HepG2 (cell line): ENCODE measurements at regions not wholly inside any gene's neighbourhood (a gene's known extent, or its start where the extent isn't known, plus 50 kb on each side); places are given as distances from the start of the nearest gene placed in this dataset.

ENCODE experiments used
- ATAC-seq: fragments of 200-7000 bp; cut with Tn5 transposase; 3 replicates; pipeline ENCODE4 v1.9.1; 2020; ENCODE audit warnings: mild to moderate bottlenecking, moderate library complexity
- BruUV-seq: library from RNA; stranded (reverse); fragments of 400-500 nt; replicated peaks from 2 replicates; lab custom pipeline; 2021; lab: Mats Ljungman, UMichigan
- CTCF ChIA-PET: fragments of 300-600 bp; formaldehyde crosslinking; extraction: SDS; loops from one replicate; lab custom pipeline; 2021; ENCODE audit warnings: low total read pairs, inconsistent platforms, low intra/inter-chr PET ratio; lab: Yijun Ruan, JAX
- POLR2A ChIA-PET: fragments of 350-600 bp; sonication (Branson Sonifier 250); formaldehyde crosslinking; loops from one replicate; lab custom pipeline; 2020; ENCODE audit warnings: antibody characterized with exemption, inconsistent platforms; lab: Yijun Ruan, JAX
- DNase-seq: peaks from one replicate; pipeline ENCODE4 v3.0.0-alpha.2; 2015; ENCODE audit warnings: low spot score
- FAIRE-seq: peaks from 3 replicates; lab custom pipeline; 2011; peaks lifted over from hg19 to GRCh38; lab: Jason Lieb, UNC
- H2AFZ ChIP-seq: one replicate; pipeline ENCODE4 v1.6.1; 2011; ENCODE audit warnings: low read length, inconsistent platforms
- H3K27ac ChIP-seq: fragments of 300-600 bp; 3 replicates; pipeline ENCODE4 v1.8.0; 2011; ENCODE audit warnings: mixed run types, mild to moderate bottlenecking, mixed read lengths, low read length, inconsistent platforms; ENCODE audit not compliant: insufficient read depth; ENCODE audit errors: extremely low read length
- H3K27me3 ChIP-seq, 2 experiments: fragments of 200-600 bp in 1 of 2; 2 replicates in 1 of 2; 3 replicates in 1 of 2; pipeline versions ENCODE4 v1.6.0 to v1.8.0; 2011; ENCODE audit warnings: low read length in 2 of 2, mild to moderate bottlenecking in 2 of 2, moderate library complexity in 2 of 2, inconsistent platforms in 1 of 2; ENCODE audit not compliant: insufficient read depth in 2 of 2, control insufficient read depth in 1 of 2
- H3K36me3 ChIP-seq, 2 experiments: fragments of 200-600 bp in 1 of 2; replicated peaks in 1 of 2; 2 replicates in 1 of 2; 3 replicates in 1 of 2; pipeline versions ENCODE4 v1.5.1 to v1.8.0; 2011; ENCODE audit warnings: low read length in 2 of 2, inconsistent platforms in 1 of 2; ENCODE audit not compliant: insufficient read depth in 2 of 2, control insufficient read depth in 1 of 2
- H3K4me1 ChIP-seq: 2 replicates; pipeline ENCODE4 v1.5.1; 2012; ENCODE audit warnings: low read length, inconsistent platforms; ENCODE audit not compliant: insufficient read depth
- H3K4me2 ChIP-seq: 2 replicates; pipeline ENCODE4 v1.6.0; 2011; ENCODE audit warnings: low read depth, low read length, inconsistent platforms
- H3K4me3 ChIP-seq, 3 experiments: fragments of 200-600 bp in 1 of 3; sonication (generic), shearing (Covaris generic) in 1 of 3; replicated peaks in 1 of 3; 2 replicates each; pipeline ENCODE4 v1.5.1; 2011 to 2016; ENCODE audit warnings: low read length in 3 of 3, inconsistent platforms in 2 of 3, low read depth in 2 of 3, mild to moderate bottlenecking in 2 of 3, control low read depth in 1 of 3, mixed read lengths in 1 of 3; ENCODE audit not compliant: insufficient read depth in 1 of 3
- H3K79me2 ChIP-seq: one replicate; pipeline ENCODE4 v1.6.1; 2011; ENCODE audit warnings: low read length, inconsistent platforms; ENCODE audit not compliant: insufficient read depth
- H3K9ac ChIP-seq: 2 replicates; pipeline ENCODE4 v1.6.0; 2011; ENCODE audit warnings: mild to moderate bottlenecking, low read depth, low read length, inconsistent platforms; ENCODE audit not compliant: insufficient read depth
- H3K9me3 ChIP-seq: 2 replicates; pipeline ENCODE4 v1.5.1; 2012; ENCODE audit warnings: mild to moderate bottlenecking, low read length
- H4K20me1 ChIP-seq: 2 replicates; pipeline ENCODE4 v1.6.0; 2011; ENCODE audit warnings: inconsistent platforms, mild to moderate bottlenecking, low read length, moderate library complexity; ENCODE audit not compliant: insufficient read depth
- CCAR2 ChIP-seq: fragments of 200-400 bp; formaldehyde crosslinking; optimal IDR thresholded peaks from 2 replicates; pipeline ENCODE3; 2018; ENCODE audit warnings: low read depth, mild to moderate bottlenecking, low read length, moderate library complexity
- NPAS2 ChIP-seq: sonication (generic); formaldehyde crosslinking; IDR thresholded peaks from 2 replicates; pipeline ENCODE4 v1.8.0; 2022; ENCODE audit warnings: mild to moderate bottlenecking, missing genetic modification reagents, borderline replicate concordance
- SSRP1 ChIP-seq: IDR thresholded peaks from 2 replicates; pipeline ENCODE4 v1.6.1; 2016; ENCODE audit warnings: control low read depth
- ZNF207 ChIP-seq: fragments of 450-650 bp; IDR thresholded peaks from 2 replicates; pipeline ENCODE4 v1.6.1; 2016; ENCODE audit warnings: antibody characterized with exemption, borderline replicate concordance
- WGBS: methylation state at CpG from one replicate; pipeline ENCODE4 v1.1.6; 2017; ENCODE audit warnings: low lambda C conversion rate; 5-methylcytosine and 5-hydroxymethylcytosine counted together
- in situ Hi-C: cut with HindIII; loops from 2 replicates; pipeline ENCODE4 v1.10.0; 2017; ENCODE audit warnings: low pct_unique_long_range_greater_than_20kb; ENCODE audit not compliant: extremely low pct_ligation_motif_present
- intact Hi-C: fragments of 100-400 bp; cut with micrococcal nuclease; formaldehyde crosslinking; loops from one replicate; pipeline ENCODE4 v1.10.0; 2022; ENCODE audit not compliant: unreplicated experiment
- TF ChIP-seq, protein P1 (sequence below): sonication (generic); formaldehyde crosslinking; IDR thresholded peaks from 2 replicates; pipeline ENCODE4 v1.5.1; 2020; ENCODE audit warnings: mild to moderate bottlenecking, missing genetic modification reagents
- TF ChIP-seq, protein P2 (sequence below): sonication (generic); formaldehyde crosslinking; IDR thresholded peaks from 2 replicates; pipeline ENCODE4 v1.5.1; 2020; ENCODE audit warnings: missing genetic modification reagents, mild to moderate bottlenecking, borderline replicate concordance
- TF ChIP-seq, protein P3 (sequence below), 2 experiments: IDR thresholded peaks; 2 replicates each; pipeline ENCODE4 v1.6.1; 2011 to 2012; ENCODE audit warnings: low read length in 2 of 2, borderline replicate concordance in 1 of 2, low read depth in 1 of 2, mild to moderate bottlenecking in 1 of 2, moderate library complexity in 1 of 2
- TF ChIP-seq, protein P4 (sequence below): sonication (generic); formaldehyde crosslinking; IDR thresholded peaks from 2 replicates; pipeline ENCODE4 v1.8.0; 2022; ENCODE audit warnings: missing genetic modification reagents, low read depth, mild to moderate bottlenecking, borderline replicate concordance

DNA sequence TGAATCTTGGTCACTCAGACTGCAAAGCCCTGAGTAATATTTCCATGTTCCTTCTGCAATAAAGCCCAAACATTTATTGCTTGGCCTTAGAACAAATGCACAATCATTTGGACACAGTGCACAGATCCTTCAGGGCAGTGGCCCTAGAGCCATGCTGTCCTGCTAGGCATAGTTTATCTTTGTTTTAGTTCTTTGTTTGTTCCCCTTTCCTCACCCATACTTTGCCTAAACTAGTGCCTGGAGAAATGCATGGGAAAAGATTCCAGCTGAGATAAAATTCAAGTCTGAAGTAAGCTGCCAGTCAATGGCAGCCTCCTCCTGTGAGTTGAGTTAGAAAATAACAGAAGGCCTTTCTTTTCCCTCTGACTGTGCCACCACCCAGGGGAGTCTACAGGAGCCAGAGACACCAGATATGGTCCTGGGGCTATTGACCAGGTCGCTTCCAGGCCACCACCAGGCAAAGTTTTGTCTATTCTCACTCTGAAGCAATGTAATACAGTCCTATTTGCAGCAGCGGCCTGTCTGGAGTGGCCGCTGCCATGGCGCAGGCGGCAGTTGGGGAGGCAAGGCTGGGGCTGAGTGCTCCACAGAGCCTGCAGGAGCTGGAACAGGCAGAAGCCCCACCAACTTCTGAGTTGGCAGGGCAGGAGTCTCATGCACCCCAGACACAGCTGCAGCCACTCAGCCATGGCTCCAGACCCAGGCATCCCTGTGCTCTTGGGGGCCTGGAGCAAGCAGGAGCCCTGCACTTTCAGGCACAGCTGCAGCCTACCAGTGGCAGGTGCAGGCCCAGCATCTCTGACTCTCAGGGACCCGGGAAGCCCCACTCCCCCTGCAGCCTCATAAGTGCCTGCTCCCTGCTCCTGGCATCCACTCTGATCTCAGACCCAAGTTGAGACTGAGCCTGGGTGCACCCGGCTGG is 258.6 kb downstream of the GPATCH2 start (continued):
- TF ChIP-seq ZNF207 (no peak), CCAR2 (no peak), SSRP1 (CRISPR knock-in tag) (no peak)
- TF ChIP-seq, protein P1, sequence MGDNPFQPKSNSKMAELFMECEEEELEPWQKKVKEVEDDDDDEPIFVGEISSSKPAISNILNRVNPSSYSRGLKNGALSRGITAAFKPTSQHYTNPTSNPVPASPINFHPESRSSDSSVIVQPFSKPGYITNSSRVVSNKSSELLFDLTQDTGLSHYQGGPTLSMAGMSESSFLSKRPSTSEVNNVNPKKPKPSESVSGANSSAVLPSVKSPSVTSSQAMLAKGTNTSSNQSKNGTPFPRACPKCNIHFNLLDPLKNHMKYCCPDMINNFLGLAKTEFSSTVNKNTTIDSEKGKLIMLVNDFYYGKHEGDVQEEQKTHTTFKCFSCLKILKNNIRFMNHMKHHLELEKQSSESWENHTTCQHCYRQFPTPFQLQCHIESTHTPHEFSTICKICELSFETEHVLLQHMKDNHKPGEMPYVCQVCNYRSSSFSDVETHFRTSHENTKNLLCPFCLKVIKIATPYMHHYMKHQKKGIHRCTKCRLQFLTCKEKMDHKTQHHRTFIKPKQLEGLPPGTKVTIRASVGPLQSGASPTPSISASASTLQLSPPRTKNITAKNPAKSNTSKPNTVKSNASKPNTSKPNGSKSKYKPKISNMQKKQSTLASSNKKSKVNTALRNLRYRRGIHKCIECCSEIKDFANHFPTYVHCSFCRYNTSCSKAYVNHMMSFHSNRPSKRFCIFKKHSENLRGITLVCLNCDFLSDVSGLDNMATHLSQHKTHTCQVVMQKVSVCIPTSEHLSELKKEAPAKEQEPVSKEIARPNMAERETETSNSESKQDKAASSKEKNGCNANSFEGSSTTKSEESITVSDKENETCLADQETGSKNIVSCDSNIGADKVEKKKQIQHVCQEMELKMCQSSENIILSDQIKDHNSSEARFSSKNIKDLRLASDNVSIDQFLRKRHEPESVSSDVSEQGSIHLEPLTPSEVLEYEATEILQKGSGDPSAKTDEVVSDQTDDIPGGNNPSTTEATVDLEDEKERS (CRISPR knock-in tag) = no peak
- TF ChIP-seq, protein P2, sequence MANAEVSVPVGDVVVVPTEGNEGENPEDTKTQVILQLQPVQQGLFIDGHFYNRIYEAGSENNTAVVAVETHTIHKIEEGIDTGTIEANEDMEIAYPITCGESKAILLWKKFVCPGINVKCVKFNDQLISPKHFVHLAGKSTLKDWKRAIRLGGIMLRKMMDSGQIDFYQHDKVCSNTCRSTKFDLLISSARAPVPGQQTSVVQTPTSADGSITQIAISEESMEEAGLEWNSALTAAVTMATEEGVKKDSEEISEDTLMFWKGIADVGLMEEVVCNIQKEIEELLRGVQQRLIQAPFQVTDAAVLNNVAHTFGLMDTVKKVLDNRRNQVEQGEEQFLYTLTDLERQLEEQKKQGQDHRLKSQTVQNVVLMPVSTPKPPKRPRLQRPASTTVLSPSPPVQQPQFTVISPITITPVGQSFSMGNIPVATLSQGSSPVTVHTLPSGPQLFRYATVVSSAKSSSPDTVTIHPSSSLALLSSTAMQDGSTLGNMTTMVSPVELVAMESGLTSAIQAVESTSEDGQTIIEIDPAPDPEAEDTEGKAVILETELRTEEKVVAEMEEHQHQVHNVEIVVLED (CRISPR knock-in tag) = no peak

DNA sequence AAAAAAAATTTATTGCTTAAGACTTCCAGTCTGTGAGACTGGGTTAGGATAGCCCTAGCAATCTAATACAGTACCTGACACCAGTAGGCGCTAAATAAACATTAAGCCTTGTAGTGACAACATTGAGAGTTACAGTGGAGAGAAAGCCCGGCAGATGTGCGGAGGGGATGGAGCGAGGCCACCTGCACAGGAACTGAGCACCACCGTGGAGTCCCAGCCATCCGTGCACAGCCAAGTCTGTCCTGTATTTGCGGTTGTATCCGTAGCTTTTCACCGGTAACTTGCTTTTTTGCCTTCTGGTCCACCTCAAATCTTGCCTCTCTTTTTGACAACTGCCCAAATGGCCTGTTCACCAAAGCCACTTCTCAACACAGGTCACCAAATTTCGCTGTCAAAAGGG is 260.1 kb downstream of the GPATCH2 start:
- in situ Hi-C loops = no loop called here
- BruUV-seq = no TSS peak
- intact Hi-C loops = no loop called here
- Histone ChIP-seq H4K20me1 (no peaks in the 10 kb centered on the region), H3K36me3 (no peaks in the 10 kb centered on the region), H3K4me1 (no peaks in the 10 kb centered on the region), H2AFZ (no peak overlapping the region), H3K9me3 (no peaks in the 10 kb centered on the region), H3K4me2 (no peak overlapping the region), H3K27ac (no peak overlapping the region), H3K27me3 (no peaks in the 10 kb centered on the region), H3K4me3 (no peak overlapping the region), H3K79me2 (no peaks in the 10 kb centered on the region), H3K9ac (no peak overlapping the region)
- 49% methylated on average over 10 of the region's 10 CpGs for WGBS
- DNase-seq (no peak), FAIRE-seq (no peak), ATAC-seq (no peak)
- ChIA-PET CTCF (no interaction called here), POLR2A (no interaction called here)
- TF ChIP-seq NPAS2 (CRISPR knock-in tag) = no peak
- TF ChIP-seq, protein P3, sequence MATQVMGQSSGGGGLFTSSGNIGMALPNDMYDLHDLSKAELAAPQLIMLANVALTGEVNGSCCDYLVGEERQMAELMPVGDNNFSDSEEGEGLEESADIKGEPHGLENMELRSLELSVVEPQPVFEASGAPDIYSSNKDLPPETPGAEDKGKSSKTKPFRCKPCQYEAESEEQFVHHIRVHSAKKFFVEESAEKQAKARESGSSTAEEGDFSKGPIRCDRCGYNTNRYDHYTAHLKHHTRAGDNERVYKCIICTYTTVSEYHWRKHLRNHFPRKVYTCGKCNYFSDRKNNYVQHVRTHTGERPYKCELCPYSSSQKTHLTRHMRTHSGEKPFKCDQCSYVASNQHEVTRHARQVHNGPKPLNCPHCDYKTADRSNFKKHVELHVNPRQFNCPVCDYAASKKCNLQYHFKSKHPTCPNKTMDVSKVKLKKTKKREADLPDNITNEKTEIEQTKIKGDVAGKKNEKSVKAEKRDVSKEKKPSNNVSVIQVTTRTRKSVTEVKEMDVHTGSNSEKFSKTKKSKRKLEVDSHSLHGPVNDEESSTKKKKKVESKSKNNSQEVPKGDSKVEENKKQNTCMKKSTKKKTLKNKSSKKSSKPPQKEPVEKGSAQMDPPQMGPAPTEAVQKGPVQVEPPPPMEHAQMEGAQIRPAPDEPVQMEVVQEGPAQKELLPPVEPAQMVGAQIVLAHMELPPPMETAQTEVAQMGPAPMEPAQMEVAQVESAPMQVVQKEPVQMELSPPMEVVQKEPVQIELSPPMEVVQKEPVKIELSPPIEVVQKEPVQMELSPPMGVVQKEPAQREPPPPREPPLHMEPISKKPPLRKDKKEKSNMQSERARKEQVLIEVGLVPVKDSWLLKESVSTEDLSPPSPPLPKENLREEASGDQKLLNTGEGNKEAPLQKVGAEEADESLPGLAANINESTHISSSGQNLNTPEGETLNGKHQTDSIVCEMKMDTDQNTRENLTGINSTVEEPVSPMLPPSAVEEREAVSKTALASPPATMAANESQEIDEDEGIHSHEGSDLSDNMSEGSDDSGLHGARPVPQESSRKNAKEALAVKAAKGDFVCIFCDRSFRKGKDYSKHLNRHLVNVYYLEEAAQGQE (IDR thresholded peaks at IDR 0.05; ENCODE audit: borderline replicate concordance in 1 of 2, low read depth in 1 of 2, low read length in 2 of 2) = no peak
- TF ChIP-seq, protein P4, sequence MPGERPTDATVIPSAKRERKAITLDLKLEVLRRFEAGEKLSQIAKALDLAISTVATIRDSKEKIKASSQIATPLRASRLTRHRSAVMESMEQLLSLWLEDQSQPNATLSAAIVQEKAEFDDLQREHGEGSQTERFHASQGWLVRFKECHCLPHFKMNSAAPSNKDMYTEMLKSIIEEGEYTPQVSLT (CRISPR knock-in tag) = no peak
